GM18502 (cell line): ENCODE measurements at regions not wholly inside any gene's neighbourhood (a gene's known extent, or its start where the extent isn't known, plus 50 kb on each side); places are given as distances from the start of the nearest gene placed in this dataset.

ENCODE experiments used
- ATAC-seq: cut with Tn5 transposase; IDR thresholded peaks from one replicate; pipeline ENCODE4 v1.9.1; 2021; ENCODE audit warnings: mild to moderate bottlenecking; ENCODE audit not compliant: unreplicated experiment, poor library complexity

DNA sequence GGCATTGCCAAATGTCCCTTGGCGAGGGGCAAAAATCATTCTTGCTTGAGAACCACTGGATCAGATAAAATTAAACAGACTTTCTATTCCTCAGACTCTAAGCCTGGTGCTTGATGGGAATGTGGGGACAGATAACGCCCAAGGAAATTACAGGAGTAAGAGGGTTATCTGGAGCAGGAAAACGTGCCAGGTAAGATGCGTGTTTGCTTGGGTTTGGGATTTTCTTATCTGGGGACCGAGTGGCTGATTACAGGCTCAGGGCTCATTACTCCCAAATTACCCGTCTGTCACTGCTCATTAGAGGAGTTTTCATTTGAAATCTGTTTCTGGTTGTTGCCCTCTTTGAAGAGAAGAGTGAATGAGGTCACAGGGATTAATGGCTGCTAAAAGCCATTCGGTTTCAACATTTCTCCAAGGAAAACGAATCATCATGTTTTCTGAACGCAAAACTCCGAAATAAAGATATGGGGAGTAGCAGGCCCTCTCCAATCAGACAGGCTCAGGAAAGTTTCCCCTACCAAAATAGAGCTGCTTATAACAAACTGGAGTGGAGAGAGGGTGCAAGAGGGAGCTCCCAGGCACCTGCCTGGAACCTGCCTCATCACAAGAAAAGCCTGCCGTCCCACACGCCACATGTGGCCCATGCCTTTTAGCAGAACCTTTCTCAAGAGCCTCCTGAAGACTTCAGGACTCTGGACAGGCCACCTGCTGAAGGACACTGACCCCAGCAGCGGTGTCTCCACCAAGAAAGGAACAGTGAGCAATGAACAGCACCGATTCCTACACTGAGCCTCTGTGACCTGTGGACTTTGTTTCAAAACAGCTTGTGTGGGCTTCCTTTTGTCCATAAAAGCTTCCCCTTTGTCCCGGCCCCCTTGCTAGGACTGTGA is 136.4 kb downstream of the ICE1 start:
- ATAC-seq: no peak

DNA sequence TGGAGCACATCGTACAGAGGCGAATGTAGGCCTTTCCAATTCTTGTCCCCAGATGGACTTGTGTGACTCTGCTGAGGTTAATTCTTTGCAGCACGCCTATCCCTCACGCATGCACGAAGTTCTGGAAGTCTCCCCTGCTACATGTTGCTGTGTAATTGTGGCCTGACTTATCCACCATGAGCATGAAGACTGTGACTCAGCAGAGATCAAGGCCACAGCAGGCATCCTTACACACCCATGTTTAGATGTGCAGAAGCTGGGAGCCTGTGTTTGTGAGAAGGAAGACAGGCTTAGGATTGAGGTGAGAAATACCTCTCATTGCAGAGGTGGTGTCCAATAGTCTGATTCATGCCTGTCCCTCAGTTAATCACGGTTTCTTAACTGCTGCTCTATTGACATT is 135.6 kb downstream of the ICE1 start:
- no peak for ATAC-seq

DNA sequence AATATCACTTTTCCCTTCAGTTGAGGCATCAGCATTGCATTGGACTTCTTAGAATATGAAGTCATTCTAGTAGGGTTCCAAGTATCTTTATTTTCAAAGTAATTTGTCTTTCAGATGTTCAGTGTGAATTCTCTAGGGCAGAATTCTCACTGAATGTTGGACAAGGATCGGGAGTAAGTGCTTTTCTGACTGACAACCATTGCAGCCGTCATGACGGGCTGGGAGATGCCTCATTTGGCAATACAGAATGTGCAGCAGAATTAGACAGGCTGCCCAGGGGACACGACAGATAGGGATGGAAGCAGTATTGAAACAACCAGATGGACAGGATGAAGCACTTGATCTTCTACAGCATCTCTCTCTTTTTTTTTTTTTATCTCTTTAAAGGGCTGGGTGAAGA is 129.0 kb downstream of the ICE1 start:
- ATAC-seq: no peak

DNA sequence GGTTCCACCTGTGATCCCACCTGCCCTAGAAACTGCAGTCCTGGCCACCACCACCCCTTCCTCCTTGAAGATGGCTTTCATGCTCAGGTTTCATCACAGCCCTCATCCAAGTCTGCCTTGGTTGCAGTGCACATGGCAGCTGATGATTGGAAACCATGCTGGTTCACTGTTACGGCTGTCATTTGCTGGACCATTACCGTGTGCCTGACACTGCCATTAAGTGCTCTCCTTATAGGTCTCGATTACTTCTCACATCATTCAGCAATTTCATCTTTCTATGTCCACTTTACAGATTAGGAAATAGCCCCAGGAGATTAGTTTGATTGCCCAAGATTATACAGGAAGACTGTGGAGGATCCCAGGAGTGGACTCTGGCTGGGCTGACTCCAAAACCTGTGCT is 123.9 kb downstream of the ICE1 start:
- ATAC-seq: no peak

DNA sequence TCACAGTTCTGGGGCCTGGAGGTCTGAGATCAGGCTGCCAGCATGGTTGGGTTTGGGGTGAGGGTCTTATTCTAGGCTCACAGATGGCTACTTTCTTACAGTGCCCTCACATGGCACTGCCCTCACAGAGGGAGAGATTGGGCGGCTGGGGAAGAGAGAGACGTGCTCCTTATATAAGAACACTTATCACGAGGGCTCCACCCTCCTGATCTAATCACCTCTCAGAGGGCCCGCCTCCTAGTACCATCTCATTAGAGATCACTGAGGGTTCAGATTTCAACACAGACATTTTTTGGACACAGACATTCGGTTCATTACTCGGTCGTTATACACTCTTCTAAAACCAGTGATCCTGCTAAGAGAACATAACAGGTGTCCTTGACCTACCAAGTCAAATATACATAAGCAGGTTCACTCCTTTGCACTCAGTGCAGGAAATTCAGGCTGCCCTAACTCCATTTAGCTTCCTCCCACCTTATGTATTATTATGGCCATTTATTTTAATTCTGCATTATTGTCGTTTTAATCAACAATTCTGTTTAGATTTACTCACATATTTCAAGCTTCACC is 121.7 kb downstream of the ICE1 start:
- ATAC-seq: no peak

DNA sequence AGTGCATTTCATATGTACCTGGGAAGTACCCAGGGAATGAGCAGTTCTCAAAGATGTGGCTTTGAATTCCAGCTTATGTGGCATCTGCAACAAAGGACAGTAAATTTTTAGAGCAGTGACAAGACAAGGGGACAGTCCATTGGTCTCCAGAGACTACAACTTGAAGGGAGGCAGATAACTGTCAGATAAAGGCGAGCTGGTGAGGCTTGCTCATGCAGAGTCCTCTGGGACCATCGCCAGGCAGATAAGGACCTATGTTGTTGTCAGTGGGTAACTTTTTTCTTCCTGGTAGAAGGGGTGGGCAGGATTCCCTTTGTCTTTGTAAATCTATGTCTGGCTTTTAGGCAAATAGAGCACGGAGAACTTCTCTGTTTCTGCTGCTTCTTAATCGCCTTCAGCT is 120.2 kb downstream of the ICE1 start:
- no peak for ATAC-seq

DNA sequence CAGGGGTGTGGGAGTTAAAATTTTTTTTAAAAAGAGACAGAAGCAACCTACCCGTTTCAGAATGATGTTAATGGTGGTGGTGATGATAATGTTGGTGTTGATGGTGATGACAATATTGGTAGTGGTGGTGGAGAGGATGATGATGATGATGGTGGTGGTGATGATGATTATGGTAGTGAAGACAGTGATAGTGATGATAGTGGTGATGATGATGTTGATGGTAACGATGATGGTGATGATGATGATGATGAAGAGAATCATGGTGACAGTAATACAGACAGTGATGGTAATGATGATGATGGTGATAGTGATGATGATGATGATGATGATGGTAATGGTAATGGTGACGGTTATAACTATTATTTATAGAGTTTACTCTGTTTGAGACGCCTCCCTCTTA is 117.6 kb downstream of the ICE1 start:
- ATAC-seq: no peak
